H1 (cell line): ENCODE measurements at regions not wholly inside any gene's neighbourhood (a gene's known extent, or its start where the extent isn't known, plus 50 kb on each side); places are given as distances from the start of the nearest gene placed in this dataset.
A peak's percentile ranks its signal among the peaks of the same experiment; 100 is the strongest.

ENCODE experiments used
- CTCF ChIA-PET: fragments of 300-600 bp; sonication (Branson Sonifier 250); formaldehyde crosslinking; loops from one replicate; lab custom pipeline; 2021; ENCODE audit not compliant: partially characterized antibody; lab: Charles Lee
- POLR2A ChIA-PET: fragments of 300-600 bp; sonication (Branson Sonifier 250); formaldehyde crosslinking; loops from one replicate; lab custom pipeline; 2021; ENCODE audit warnings: inconsistent platforms; ENCODE audit not compliant: partially characterized antibody; lab: Charles Lee
- DNase-seq, 2 experiments: peaks; one replicate each; pipeline versions ENCODE4 v3.0.0 to v3.0.0-alpha.2; 2010 to 2022; ENCODE audit warnings: low spot score in 2 of 2, low read depth in 1 of 2, mixed read lengths in 1 of 2
- FAIRE-seq: peaks from 2 replicates; lab custom pipeline; 2011; peaks lifted over from hg19 to GRCh38; lab: Jason Lieb, UNC
- H2AFZ ChIP-seq: 2 replicates; pipeline ENCODE4 v1.8.1; 2012; ENCODE audit warnings: low read length, inconsistent platforms
- H2AK5ac ChIP-seq: 2 replicates; pipeline ENCODE4 v1.6.1; 2013; ENCODE audit warnings: low read depth, low read length
- H2BK120ac ChIP-seq: replicated peaks from 2 replicates; pipeline ENCODE3; 2013; ENCODE audit warnings: low read depth, low read length, inconsistent platforms
- H2BK12ac ChIP-seq: 2 replicates; pipeline ENCODE4 v1.6.1; 2013; ENCODE audit warnings: low read depth, low read length
- H2BK15ac ChIP-seq: 2 replicates; pipeline ENCODE4 v1.6.1; 2013; ENCODE audit warnings: low read length
- H2BK20ac ChIP-seq: 2 replicates; pipeline ENCODE4 v1.6.1; 2013; ENCODE audit warnings: low read length
- H2BK5ac ChIP-seq: 2 replicates; pipeline ENCODE4 v1.6.1; 2013; ENCODE audit warnings: low read depth, low read length
- H3K14ac ChIP-seq: 2 replicates; pipeline ENCODE4 v1.6.1; 2013; ENCODE audit warnings: inconsistent platforms; ENCODE audit not compliant: insufficient read length
- H3K18ac ChIP-seq: 2 replicates; pipeline ENCODE4 v1.6.1; 2013; ENCODE audit warnings: low read length; ENCODE audit errors: extremely low read depth
- H3K23ac ChIP-seq: 2 replicates; pipeline ENCODE4 v1.6.1; 2013; ENCODE audit warnings: inconsistent platforms; ENCODE audit not compliant: insufficient read length
- H3K23me2 ChIP-seq: 2 replicates; pipeline ENCODE4 v1.6.1; 2013; ENCODE audit warnings: low read depth, low read length
- H3K27ac ChIP-seq: 2 replicates; pipeline ENCODE4 v1.6.1; 2011; ENCODE audit warnings: low read depth, low read length, inconsistent platforms
- H3K27me3 ChIP-seq, 4 experiments: replicated peaks in 1 of 4; 1 replicate in 1 of 4; 2 replicates in 3 of 4; pipeline versions ENCODE4 v1.6.1 to v1.8.1; 2011 to 2013; ENCODE audit warnings: low read length in 3 of 4, mild to moderate bottlenecking in 3 of 4, inconsistent platforms in 2 of 4, mixed read lengths in 2 of 4, moderate library complexity in 1 of 4; ENCODE audit not compliant: control insufficient read depth in 3 of 4, insufficient read depth in 3 of 4; ENCODE audit errors: extremely low read depth in 1 of 4
- H3K36me3 ChIP-seq, 4 experiments: 2 replicates each; pipeline versions ENCODE4 v1.6.1 to v1.8.1; 2011 to 2013; ENCODE audit warnings: mild to moderate bottlenecking in 4 of 4, low read length in 3 of 4, moderate library complexity in 2 of 4, control low read depth in 1 of 4, inconsistent platforms in 1 of 4; ENCODE audit not compliant: insufficient read depth in 4 of 4, control insufficient read depth in 2 of 4
- H3K4ac ChIP-seq: replicated peaks from 2 replicates; pipeline ENCODE3; 2013; ENCODE audit warnings: low read length, low read depth, mixed read lengths, inconsistent platforms; ENCODE audit not compliant: insufficient read length
- H3K4me1 ChIP-seq, 4 experiments: replicated peaks in 1 of 4; 1 replicate in 1 of 4; 2 replicates in 3 of 4; pipeline versions ENCODE4 v1.6.1 to v1.8.1; 2011 to 2013; ENCODE audit warnings: low read length in 3 of 4, inconsistent platforms in 2 of 4, mixed read lengths in 1 of 4; ENCODE audit not compliant: insufficient read depth in 4 of 4, control insufficient read depth in 3 of 4
- H3K4me2 ChIP-seq, 2 experiments: 2 replicates each; pipeline versions ENCODE4 v1.6.1 to v1.8.1; 2011 to 2013; ENCODE audit warnings: low read depth in 2 of 2, low read length in 2 of 2, control low read depth in 1 of 2, inconsistent platforms in 1 of 2, mild to moderate bottlenecking in 1 of 2; ENCODE audit not compliant: insufficient read depth in 1 of 2
- H3K4me3 ChIP-seq, 4 experiments: fragments of 200-600, 300-600 bp in 1 of 4; sonication (generic), shearing (Covaris generic), sonication (Bioruptor Twin) in 1 of 4; 2 replicates each; pipeline versions ENCODE4 v1.5.1 to v1.8.1; 2011 to 2016; ENCODE audit warnings: low read length in 4 of 4, low read depth in 3 of 4, control low read depth in 2 of 4, inconsistent platforms in 2 of 4, mild to moderate bottlenecking in 2 of 4, mixed read lengths in 1 of 4, moderate library complexity in 1 of 4; ENCODE audit not compliant: insufficient read depth in 2 of 4; ENCODE audit errors: extremely low read depth in 1 of 4
- H3K56ac ChIP-seq: replicated peaks from 2 replicates; pipeline ENCODE3; 2013; ENCODE audit warnings: low read depth, mild to moderate bottlenecking, mixed read lengths, low read length, inconsistent platforms; ENCODE audit not compliant: insufficient read length
- H3K79me1 ChIP-seq: 2 replicates; pipeline ENCODE4 v1.6.1; 2013; ENCODE audit warnings: low read depth, low read length, control low read depth
- H3K79me2 ChIP-seq, 2 experiments: 2 replicates each; pipeline versions ENCODE4 v1.6.1 to v1.8.1; 2012 to 2013; ENCODE audit warnings: low read length in 2 of 2, mild to moderate bottlenecking in 2 of 2, inconsistent platforms in 1 of 2; ENCODE audit not compliant: insufficient read depth in 2 of 2, control insufficient read depth in 1 of 2
- H3K9ac ChIP-seq, 4 experiments: replicated peaks in 1 of 4; 1 replicate in 1 of 4; 2 replicates in 3 of 4; pipeline versions ENCODE4 v1.6.1 to v1.8.1; 2011 to 2013; ENCODE audit warnings: low read depth in 3 of 4, low read length in 3 of 4, control low read depth in 2 of 4, mild to moderate bottlenecking in 2 of 4, moderate library complexity in 2 of 4, inconsistent platforms in 1 of 4; ENCODE audit errors: extremely low read depth in 1 of 4
- H3K9me3 ChIP-seq, 2 experiments: 2 replicates each; pipeline versions ENCODE4 v1.6.1 to v1.8.1; 2012 to 2013; ENCODE audit warnings: mild to moderate bottlenecking in 2 of 2, moderate library complexity in 2 of 2, control low read depth in 1 of 2, inconsistent platforms in 1 of 2, low read depth in 1 of 2, low read length in 1 of 2, mixed read lengths in 1 of 2; ENCODE audit not compliant: insufficient read depth in 2 of 2
- H4K20me1 ChIP-seq, 2 experiments: replicated peaks in 1 of 2; 2 replicates each; pipeline versions ENCODE3 to v1.8.1; 2011 to 2013; ENCODE audit warnings: inconsistent platforms in 2 of 2, low read length in 2 of 2, mild to moderate bottlenecking in 1 of 2; ENCODE audit not compliant: insufficient read depth in 2 of 2, control insufficient read depth in 1 of 2
- H4K5ac ChIP-seq: 2 replicates; pipeline ENCODE4 v1.6.1; 2013; ENCODE audit warnings: low read length, low read depth, mixed read lengths, inconsistent platforms; ENCODE audit not compliant: insufficient read length
- H4K8ac ChIP-seq: 2 replicates; pipeline ENCODE4 v1.8.0; 2013; ENCODE audit warnings: mild to moderate bottlenecking, moderate library complexity, low read length, inconsistent platforms; ENCODE audit not compliant: insufficient read depth; ENCODE audit errors: extremely low read depth
- H4K91ac ChIP-seq: replicated peaks from 2 replicates; pipeline ENCODE3; 2013; ENCODE audit warnings: low read length, mixed read lengths, inconsistent platforms; ENCODE audit not compliant: insufficient read length
- CBX8 ChIP-seq: fragments of 300-800, 300-1000 bp; sonication (generic); IDR thresholded peaks from 2 replicates; pipeline ENCODE4 v1.7.1; 2016; ENCODE audit warnings: low read depth, low read length, borderline replicate concordance
- EZH2 ChIP-seq: fragments of 200-600 bp; sonication (generic); IDR thresholded peaks from 2 replicates; pipeline ENCODE4 v1.7.1; 2012; ENCODE audit warnings: low read depth, mild to moderate bottlenecking, moderate library complexity, low read length, inconsistent platforms; ENCODE audit not compliant: severe bottlenecking
- FOSL1 ChIP-seq: IDR thresholded peaks from 2 replicates; pipeline ENCODE4 v1.6.1; 2011; ENCODE audit warnings: mild to moderate bottlenecking, low read depth, low read length, moderate library complexity; ENCODE audit not compliant: insufficient read depth
- KDM4A ChIP-seq: IDR thresholded peaks from one replicate; pipeline ENCODE4 v1.7.1; 2012; ENCODE audit warnings: low read depth, mild to moderate bottlenecking, moderate library complexity, low read length, inconsistent platforms; ENCODE audit not compliant: severe bottlenecking
- RAD21 ChIP-seq, 2 experiments: IDR thresholded peaks in 1 of 2; conservative IDR thresholded peaks in 1 of 2; 2 replicates each; pipeline ENCODE4 v1.6.1; 2011; ENCODE audit warnings: low read depth in 2 of 2, low read length in 2 of 2, improper control_type of control experiment in 1 of 2, inconsistent platforms in 1 of 2, mild to moderate bottlenecking in 1 of 2, moderate library complexity in 1 of 2
- RNF2 ChIP-seq: fragments of 200-900, 300-1000 bp; sonication (generic); IDR thresholded peaks from 2 replicates; pipeline ENCODE4 v1.7.1; 2016; ENCODE audit warnings: borderline replicate concordance, low read depth, mild to moderate bottlenecking, antibody characterized with exemption, low read length; ENCODE audit not compliant: poor library complexity, severe bottlenecking; ENCODE audit errors: missing control alignments
- RXRA ChIP-seq: IDR thresholded peaks from 2 replicates; pipeline ENCODE4 v1.6.1; 2011; ENCODE audit warnings: low read depth, mild to moderate bottlenecking, low read length, moderate library complexity; ENCODE audit not compliant: insufficient read depth
- WGBS, 2 experiments: shearing (Covaris generic) in 1 of 2; methylation state at CpG; one replicate each; pipeline versions ENCODE4 v1.1.6 to v1.1.7; 2013 to 2015; ENCODE audit warnings: low lambda C conversion rate in 2 of 2, mixed read lengths in 2 of 2, inconsistent platforms in 1 of 2, low coverage in 1 of 2, missing lambda C conversion rate in 1 of 2; ENCODE audit not compliant: insufficient replicate concordance in 2 of 2, insufficient coverage in 1 of 2, insufficient read length in 1 of 2; ENCODE audit errors: extremely low coverage in 1 of 2, missing lambda C conversion rate in 1 of 2; 5-methylcytosine and 5-hydroxymethylcytosine counted together

- no peak overlapping the region for H4K8ac ChIP-seq
- H2BK15ac ChIP-seq, result no peak overlapping the region
- 0 out of 2 replicates have a peak overlapping the region, but pooled peaks have one; percentile 66 for H2AFZ ChIP-seq
- H4K20me1 ChIP-seq, result no peaks in the 10 kb centered on the region
- no peak overlapping the region for H2BK5ac ChIP-seq
- no peaks in the 10 kb centered on the region for H3K79me2 ChIP-seq
- no peak overlapping the region for H3K4me2 ChIP-seq
- H3K4me3 ChIP-seq, result no peak overlapping the region
- H3K27ac ChIP-seq, result no peak overlapping the region
- H3K4ac ChIP-seq, result no peak overlapping the region
- FAIRE-seq (no peak), DNase-seq (no peak)
- H3K23ac ChIP-seq, result no peak overlapping the region
- H4K5ac ChIP-seq, result no peak overlapping the region
- no peak overlapping the region for H3K9ac ChIP-seq
- H3K79me1 ChIP-seq, result no peaks in the 10 kb centered on the region
- no peak overlapping the region for H2BK20ac ChIP-seq
- no peaks in the 10 kb centered on the region for H3K36me3 ChIP-seq
- H3K23me2 ChIP-seq, result 0 out of 2 replicates have a peak, but pooled peaks cover 1% of the 10 kb centered on the region
- no peak overlapping the region for H3K14ac ChIP-seq
- H2AK5ac ChIP-seq, result no peak overlapping the region
- ChIA-PET POLR2A (no interaction called here), CTCF (no interaction called here)
- no peak overlapping the region for H3K18ac ChIP-seq
- H3K27me3 ChIP-seq, result no peaks in the 10 kb centered on the region
- H2BK12ac ChIP-seq, result no peak overlapping the region
- H2BK120ac ChIP-seq, result no peak overlapping the region
- 84% methylated on average over 3 of the region's 3 CpGs; no CpG with 5 or more reads in 1 of the 2 experiments for WGBS, 2 experiments
- no peaks in the 10 kb centered on the region for H3K4me1 ChIP-seq
- no peak overlapping the region for H4K91ac ChIP-seq
- H3K56ac ChIP-seq, result no peak overlapping the region
- no peaks in the 10 kb centered on the region for H3K9me3 ChIP-seq
- no peak for TF ChIP-seq CBX8
- TF ChIP-seq EZH2, result no peak
- no peak for TF ChIP-seq RAD21 (IDR thresholded peaks at IDR 0.05 in 1 of 2, conservative IDR thresholded peaks at IDR 0.05 in 1 of 2; ENCODE audit: low read depth in 2 of 2, low read length in 2 of 2)
- no peak for TF ChIP-seq RNF2
- TF ChIP-seq FOSL1, result no peak
- TF ChIP-seq KDM4A, result no peak
- no peak for TF ChIP-seq RXRA
Measured at GRCh38 chr2:217037353-217037752, 177.5 kb upstream of the TNP1 start.
